GM19455 (cell line): ENCODE measurements at regions not wholly inside any gene's neighbourhood (a gene's known extent, or its start where the extent isn't known, plus 50 kb on each side); places are given as distances from the start of the nearest gene placed in this dataset.

Experiments
- ATAC-seq: cut with Tn5 transposase; IDR thresholded peaks from one replicate; pipeline ENCODE4 v1.9.1; 2021; ENCODE audit not compliant: unreplicated experiment

DNA sequence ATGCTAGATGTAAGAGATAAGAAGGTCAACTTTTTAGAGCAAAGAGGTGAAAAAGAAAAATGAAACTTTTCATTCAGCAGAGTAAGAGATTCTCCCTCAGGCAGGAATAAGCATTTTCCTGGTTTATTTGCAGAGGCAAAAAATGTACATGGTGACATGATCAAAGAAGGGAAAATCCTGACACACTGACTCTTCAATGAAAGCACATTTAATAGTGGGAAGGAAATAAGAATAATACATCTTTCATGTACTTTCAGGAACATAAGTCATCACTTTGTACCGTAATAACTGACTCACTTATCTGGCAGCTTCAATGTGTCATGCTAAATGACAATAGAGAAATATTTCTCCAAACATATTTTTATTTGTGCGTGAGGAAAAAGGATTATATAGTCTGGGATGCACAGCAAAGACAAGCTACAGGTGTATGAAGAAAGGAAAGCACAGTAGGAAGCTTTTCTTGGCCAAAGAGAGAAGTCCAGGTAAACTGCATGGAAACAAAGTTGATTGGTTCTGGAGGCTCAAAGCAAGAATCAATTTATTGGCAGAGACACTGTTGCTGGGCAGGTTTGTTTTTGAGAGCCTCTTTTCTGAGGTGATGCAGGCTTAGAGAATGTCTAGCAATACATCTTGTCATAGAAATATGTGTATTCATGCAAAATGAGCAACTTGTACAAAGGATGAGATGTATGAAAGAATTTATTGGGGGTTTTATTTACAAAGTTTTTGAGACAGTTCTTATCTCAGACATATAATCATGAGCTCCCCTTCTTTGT is 1409.0 kb downstream of the PLA2G4A start:
- no peak for ATAC-seq

DNA sequence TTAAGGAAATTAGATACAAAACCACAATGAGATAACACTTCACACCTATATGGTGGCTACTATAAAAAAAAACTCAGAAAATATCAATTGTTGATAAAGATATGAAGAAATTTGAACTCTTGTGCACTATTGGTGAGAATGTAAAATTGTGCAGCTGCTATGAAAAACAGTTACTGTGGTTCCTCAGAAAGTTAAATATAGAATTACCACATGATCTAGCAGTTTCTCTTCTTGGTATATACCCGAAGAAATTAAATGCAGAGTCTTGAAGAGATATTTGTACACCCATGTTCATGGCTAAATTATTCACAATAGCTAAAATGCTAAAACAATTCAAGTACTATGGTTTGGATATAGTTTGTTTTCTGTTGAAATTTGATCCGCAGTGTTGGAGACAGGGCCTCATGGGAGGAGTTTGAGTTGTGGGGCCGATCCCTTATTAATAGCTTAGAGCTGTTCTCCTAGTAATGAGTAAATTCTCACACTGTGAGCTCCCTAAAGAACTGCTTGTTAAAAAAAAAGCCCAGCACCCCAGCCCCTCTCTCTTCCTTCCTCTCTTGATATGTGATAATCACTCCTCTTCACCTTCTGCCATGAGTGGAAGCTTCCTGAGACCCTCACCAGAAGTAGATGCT is 1412.1 kb downstream of the PLA2G4A start:
- no peak for ATAC-seq

DNA sequence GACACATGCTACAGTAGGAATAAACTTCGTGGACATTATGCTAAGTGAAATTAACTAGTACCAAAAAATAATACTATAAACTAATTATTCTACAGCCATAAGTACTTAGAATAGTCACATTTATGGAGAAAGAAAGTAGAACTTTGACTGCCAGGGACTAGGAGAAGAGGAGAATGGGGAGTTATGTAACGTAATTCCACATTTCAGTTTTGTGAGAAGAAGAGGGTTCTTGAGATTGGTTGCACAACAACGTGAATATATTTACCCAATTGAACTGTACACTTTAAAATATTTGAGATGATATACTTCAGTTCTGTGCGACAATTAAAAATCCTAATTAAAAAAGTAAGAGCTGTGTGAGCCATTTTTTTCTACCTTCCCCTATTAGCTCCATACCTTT is 1412.9 kb downstream of the PLA2G4A start:
- no peak for ATAC-seq

DNA sequence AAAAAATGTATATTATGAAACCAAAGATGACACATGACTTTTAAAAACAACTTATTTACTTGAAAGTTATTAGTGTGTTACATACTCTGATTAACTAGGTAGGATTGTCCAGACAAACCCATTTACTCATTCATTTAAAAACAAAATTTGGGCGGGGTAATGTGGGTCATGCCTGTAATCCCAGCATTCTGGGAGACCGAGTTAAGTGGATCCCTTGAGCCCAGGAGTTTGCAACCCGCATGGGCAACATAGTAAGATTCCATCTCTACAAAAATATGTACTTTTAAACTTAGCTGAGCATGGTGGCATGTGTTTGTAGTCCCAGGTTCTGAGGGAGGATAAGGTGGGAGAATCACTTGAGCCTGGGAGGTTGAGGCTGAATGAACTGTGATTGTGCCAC is 1414.7 kb downstream of the PLA2G4A start:
- no peak for ATAC-seq

DNA sequence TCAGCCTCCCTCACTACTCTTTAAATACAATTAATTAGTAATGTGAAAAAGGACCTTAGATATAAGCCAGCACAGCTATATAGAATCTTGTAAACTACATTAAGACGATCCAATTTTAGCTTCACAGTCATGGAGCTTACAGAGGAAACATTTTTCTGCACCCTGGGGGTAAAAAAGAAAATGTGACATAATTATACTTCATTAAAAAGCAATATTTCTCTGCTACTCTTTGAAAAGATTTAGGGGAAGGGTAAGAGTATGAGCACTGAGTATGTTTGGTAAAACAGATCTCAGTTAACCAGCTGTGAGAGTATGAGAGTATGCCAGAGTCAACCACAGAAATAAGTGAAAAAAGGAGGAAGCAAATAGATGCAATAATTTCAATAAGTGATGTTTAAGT is 1415.9 kb downstream of the PLA2G4A start:
- no peak for ATAC-seq

DNA sequence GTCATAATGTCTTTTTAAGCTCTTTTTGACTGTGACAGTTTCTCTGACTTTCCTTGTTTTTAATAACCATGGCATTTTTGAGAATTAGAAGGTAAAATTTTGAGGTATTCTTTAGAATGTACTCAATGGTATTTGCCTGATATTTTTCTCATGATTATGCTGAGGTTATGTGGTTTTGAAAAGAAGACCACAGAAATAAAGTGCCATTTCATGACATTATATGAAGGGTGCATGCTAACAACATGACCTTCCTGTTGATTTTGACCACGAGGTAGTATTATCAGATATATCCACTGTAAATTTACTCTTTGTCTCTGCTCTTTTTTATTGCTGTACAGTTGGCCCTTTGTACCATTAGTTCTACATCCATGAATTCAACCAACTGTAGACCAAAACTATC is 1418.5 kb downstream of the PLA2G4A start:
- no peak for ATAC-seq

DNA sequence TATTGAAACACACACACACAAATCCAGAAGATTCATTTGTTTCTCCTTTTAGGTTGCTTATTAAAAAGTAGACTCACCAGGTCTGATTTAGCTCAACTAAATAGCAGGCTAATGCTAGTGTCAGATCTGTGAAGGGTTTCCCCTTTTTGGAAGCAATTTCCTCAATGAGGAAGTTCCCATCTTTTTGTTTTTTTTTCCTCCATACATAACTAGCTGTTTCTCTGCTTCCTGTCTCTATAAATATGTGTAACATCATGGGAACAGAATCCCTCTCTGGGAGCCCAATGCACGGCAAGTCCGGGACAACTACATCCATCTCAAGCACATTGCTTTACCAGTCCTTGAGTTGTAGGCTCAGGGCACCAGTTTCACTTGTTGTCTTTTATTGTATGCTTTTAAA is 1421.1 kb downstream of the PLA2G4A start:
- no peak for ATAC-seq

DNA sequence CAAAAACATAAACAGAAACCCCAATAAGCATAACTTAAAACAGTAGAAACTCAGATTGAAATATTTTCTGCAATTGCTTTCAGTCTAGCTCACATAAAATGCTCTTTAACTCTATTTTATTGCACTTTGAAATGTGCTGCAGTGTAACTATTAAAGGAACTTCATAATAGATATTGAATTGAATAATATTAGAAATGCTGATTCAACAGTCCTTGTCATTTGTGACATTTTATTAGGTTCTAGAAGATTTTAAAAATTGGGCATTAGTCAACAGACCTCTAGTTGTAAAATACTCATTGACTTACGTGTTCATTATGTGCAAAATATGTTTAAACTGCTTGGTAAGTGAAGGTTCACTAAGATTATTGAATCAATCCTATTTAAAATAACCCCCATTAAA is 1422.3 kb downstream of the PLA2G4A start:
- no peak for ATAC-seq

DNA sequence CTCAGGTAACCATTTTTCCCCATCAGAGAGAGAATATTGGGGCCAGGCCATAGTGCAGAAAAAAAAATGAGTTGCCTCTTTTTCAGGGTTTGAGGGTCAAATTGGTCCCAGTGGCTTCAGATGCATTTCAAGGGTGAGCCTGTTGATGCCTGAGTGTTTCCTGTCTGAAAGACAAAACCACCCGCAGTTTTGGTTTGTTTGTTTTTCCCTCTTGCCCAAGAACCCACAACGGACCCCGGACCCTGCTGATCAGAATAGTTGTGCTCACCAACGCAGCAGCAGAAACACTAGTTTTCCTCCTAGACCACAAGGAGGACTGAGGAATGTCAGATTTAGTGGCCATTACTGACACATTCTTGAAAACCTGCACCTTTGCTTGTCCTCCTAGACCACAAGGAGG is 1433.1 kb downstream of the PLA2G4A start:
- no peak for ATAC-seq

DNA sequence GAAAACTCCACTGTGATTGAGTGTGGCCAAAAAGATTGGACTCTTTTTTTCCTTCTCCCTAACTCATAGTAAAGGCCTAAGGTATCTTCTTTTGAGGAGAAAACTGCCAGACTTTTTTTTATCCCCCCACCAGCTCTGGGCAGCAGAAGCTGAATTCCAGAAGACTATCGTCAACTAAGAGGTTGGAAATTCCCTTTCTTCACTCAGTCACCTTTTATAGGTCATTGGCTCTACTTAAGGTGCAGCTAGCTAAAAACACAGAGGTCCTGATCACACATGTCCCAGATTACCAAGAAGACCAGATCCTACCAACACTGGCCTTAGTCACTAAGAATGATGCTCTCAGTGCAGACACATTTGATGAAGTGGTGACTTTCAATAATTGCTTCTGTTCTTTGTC is 1441.2 kb downstream of the PLA2G4A start:
- no peak for ATAC-seq

DNA sequence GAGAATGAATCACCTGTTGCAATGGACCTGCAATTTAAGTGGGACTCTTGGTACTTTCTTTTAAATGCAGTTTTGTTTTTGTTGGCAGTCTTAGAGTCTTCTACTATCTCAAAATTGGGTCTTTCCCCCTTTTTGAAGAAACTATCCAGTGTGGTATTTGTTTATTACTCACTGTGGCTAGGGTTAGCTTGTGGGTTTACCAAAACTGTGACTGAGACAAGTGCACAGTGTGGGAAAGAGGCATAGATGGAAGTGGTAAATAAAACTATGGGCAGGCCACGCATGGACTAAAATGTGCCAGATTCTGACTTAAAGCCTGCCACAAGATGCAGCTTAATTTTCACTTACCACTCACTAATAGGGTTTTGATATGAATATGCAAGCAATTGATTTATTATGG is 1441.7 kb downstream of the PLA2G4A start:
- ATAC-seq = no peak

DNA sequence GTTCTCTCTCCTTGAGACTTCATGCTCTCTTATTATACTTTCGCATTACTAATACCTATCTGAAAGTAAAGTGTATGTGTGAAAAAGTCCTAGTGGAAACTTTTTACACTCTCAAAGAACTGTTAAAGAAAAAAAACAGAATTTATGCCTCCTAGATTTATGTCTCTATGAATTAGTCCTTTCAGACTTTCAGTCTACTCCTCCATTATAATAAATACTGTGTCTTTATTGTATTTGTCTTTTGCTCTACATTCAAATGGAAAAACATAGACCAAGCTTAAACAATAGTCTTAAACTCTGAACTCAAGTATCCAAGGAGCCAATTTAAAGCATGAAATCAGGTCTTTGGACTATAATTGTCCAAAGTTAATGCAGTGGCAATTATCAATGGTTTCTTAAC is 1449.0 kb downstream of the PLA2G4A start:
- ATAC-seq = no peak

DNA sequence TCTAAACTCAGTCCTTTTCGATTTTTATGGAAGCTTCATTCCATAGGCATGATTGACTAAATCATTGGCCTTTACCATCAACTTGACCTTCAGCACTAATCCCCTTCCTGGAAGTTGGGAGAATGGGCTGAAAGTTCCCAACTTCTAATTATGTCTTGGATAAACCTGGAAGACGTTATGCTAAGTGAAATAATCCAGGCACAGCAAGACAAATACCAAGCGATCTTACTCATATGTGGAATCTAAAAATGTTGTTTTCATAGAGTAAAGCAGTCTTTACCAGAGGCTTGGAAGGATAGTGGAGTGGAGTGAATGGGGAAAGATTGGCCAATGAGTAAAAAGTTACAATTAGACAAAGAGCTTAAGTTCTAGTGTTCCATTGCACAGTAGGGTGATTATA is 1453.2 kb downstream of the PLA2G4A start:
- ATAC-seq = no peak

DNA sequence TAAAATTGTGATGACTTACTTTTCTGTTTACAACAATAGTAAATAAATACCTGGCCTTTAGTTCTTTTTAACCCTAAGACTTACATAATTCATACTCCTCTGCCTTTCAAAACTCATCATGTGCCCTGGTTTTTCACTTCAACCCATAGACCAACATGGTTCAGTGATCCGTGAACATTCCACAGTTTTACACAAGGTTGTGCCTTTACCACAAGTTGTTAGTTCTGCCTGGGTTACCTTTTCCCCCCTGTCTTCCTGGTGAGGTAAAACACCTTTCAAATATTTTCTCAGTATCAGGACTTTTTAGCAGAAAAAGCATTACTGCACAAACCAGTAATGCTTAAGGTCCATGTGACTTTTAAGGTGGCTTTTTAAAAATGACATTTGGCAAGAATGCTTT is 1466.4 kb downstream of the PLA2G4A start:
- no peak for ATAC-seq

DNA sequence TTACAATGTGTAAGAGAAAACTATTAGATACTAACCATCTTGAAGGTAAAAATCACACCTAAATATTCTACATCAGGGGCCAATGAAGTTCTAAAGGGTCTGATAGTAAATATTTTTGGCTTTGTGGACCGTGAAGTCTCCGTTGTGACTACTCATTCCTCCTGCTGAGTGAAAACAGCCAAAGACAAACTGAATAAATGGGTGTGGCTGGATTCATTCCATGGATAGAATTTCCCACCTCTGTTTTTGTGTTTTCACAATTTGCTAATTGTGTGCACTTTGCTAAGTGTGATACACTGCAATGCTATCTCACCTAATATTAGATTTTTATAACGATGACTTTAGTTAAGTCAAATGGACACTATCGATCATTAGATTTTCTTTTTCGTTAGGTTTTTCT is 1474.0 kb downstream of the PLA2G4A start:
- ATAC-seq = no peak

DNA sequence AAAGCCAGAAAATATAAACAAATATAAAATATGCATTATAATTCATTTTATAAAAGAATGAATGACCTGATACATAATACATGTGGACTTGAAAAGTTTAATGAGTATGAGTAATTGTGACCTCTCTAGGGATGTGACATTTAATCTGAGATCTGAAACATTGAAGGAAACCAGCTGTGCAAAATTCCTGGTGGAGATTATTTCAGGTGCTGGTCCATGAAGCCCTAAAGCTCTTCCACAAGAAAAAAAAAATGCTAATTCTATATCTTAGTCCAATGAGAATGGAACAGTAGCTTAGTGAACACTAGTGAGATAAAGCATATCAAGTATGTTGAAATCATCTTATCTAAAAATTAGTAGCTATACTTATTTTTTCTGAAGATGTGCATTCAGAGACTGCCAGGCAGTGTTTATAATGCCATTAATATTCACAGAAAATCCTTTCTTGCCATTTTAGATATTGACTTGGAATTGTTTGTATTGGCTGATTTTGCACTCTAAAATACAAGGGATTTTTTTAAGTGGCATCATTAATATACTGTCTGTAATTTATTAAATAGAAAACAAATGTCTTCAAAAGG is 1485.9 kb downstream of the PLA2G4A start:
- ATAC-seq = no peak

DNA sequence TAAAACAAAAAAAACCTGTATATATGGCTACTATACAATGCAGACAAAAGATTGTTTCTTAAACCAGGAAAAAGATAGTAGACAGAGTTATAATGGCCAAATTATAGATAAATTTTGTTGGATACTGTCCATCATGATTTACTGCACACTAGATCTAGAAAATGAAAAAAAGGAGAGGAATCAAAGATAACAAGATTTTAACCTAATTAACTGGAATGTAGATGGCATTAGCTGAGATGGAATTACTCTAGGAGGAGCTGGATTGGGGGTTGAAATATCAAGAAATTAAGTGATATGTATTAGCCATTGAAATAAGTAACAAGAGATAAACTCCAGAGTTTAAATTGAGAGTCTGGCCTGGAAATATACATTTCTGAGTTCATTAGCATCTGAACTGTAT is 1489.1 kb downstream of the PLA2G4A start:
- ATAC-seq = no peak

DNA sequence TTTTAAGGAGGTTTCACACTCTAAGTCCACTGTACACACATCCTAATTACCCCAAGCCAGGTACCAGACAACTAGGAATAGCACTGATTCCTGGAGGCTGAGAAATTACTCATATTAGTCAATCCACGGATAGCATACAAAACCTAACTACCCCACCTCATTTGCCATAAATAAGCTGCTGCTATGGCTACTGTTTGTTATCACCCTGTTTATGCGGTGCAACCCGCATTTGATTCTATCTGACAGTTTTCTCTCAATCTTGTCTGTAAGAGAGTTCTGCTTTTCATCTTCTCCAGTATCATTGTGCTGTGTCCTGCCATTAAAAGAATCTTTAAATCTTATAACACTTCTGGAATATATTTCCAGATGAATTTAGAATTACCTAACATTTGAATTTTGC is 1496.5 kb downstream of the PLA2G4A start:
- ATAC-seq = no peak

DNA sequence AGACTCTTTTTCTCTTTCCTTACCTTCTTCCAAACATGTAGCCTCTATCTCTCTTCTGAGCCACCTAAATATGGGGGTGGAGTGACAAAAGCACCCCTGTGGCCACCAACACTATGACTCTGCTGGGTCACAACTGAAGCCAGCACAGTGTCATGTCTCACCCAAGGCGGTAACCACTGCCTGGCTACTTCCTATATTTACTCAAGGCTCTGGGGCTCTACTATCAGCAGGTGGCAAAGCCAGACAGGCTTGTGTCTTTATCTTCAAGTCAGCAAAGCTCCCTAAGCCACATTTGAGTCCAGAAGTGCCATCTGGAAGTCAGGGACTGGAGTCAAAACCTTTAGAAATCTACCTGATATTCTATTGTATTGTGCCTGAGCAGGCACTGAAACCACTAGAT is 1515.2 kb downstream of the PLA2G4A start:
- ATAC-seq = no peak

DNA sequence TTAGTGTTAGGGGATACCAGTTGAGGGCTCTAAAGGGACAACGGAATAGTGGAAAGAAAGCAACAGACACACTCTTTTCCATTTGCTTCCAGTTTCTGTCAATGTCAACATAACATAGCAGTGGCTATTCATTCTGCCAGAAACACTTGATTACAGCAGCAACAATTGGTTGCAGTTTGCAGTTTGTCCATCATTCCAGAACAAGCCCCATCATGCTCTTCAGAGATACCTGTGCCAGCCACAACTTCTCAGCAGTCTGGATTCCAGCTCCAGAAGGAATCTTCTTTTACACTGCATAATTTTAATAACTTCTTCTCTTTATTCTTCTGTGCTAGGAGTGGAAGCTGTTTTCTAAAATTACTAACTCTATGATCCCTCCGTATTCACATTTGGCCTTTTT is 1521.4 kb downstream of the PLA2G4A start:
- no peak for ATAC-seq

DNA sequence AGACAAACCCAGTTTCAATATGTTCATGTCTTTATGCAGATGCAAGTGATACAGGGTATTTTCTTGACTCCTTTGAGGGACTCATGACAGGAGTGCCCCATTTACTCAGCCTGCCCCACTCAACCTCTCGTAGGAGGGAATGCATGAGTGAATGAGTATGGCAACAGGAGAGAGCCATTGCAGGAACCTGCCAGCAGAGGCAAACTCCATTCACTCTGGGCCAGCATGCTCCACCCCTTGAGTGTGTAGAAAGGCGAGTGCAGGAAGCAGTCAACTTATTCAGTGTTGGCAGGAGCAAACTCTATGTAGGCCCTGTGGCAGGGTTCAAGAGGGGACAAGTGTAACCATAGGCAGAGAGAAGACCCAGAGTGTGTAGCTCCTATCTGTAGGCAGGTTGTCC is 1526.3 kb downstream of the PLA2G4A start:
- ATAC-seq = no peak

DNA sequence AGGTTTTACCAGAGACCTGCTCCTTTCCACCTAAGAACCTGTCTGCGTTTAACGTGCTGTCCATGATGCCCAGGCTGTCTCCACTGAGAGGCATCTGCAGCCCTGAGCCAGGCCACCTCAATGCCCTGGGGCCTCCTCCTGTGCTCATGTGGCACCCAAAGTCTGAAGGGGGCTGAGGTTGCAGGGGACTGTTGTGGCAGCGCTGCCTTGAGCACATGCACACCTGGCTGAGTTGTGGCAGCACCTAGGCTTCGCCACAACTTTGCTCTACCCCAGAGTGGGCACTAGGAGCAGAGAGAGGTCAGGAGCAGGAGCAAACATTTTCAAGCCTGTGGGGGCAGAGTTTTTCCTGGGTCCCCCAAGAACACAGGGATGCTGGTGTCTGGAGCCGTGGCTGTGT is 1527.1 kb downstream of the PLA2G4A start:
- ATAC-seq = no peak

DNA sequence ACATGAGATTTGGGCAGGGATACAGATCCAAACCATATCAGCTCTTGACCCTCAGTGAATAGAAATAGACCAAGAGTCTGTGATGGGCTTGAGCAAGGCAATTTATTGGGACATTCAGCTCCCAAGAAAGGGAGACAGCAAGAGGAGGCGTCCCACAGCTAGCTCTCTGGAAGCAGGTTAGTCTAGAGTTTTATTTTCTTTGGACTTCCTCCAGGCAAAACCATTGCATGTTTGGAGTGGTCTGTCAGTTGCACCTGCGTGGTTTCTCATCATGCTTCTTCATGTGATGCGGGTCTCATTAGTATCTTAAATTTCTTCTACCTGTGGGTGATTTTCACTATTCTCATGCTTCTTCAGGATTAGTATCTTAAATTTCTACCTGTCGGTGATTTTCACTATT is 1530.6 kb downstream of the PLA2G4A start:
- ATAC-seq = no peak
